Astrocyte (in vitro differentiated cells and primary cell): ENCODE measurements at regions not wholly inside any gene's neighbourhood (a gene's known extent, or its start where the extent isn't known, plus 50 kb on each side); places are given as distances from the start of the nearest gene placed in this dataset.
A peak's percentile ranks its signal among the peaks of the same experiment; 100 is the strongest.

Source experiments
- DNase-seq: peaks from one replicate; pipeline ENCODE4 v3.0.0-alpha.2; 2010; ENCODE audit warnings: low read depth
- FAIRE-seq: peaks from 2 replicates; lab custom pipeline; 2011; peaks lifted over from hg19 to GRCh38; lab: Jason Lieb, UNC
- H2AFZ ChIP-seq: 2 replicates; pipeline ENCODE4 v1.6.0; 2012; ENCODE audit warnings: low read depth, low read length, inconsistent platforms
- H3K27ac ChIP-seq: 2 replicates; pipeline ENCODE4 v1.5.1; 2011; ENCODE audit warnings: low read depth, low read length, inconsistent platforms
- H3K27me3 ChIP-seq: 2 replicates; pipeline ENCODE4 v1.6.0; 2011; ENCODE audit warnings: low read length, inconsistent platforms; ENCODE audit not compliant: insufficient read depth
- H3K36me3 ChIP-seq: 2 replicates; pipeline ENCODE4 v1.5.1; 2011; ENCODE audit warnings: low read length, inconsistent platforms; ENCODE audit not compliant: insufficient read depth
- H3K4me1 ChIP-seq: 2 replicates; pipeline ENCODE4 v1.5.1; 2011; ENCODE audit warnings: low read length, inconsistent platforms; ENCODE audit not compliant: insufficient read depth
- H3K4me2 ChIP-seq: 2 replicates; pipeline ENCODE4 v1.6.0; 2012; ENCODE audit warnings: low read length, inconsistent platforms
- H3K4me3 ChIP-seq: 2 replicates; pipeline ENCODE4 v1.5.1; 2011; ENCODE audit warnings: low read depth, mild to moderate bottlenecking, low read length, inconsistent platforms; ENCODE audit not compliant: insufficient read depth
- H3K79me2 ChIP-seq: 2 replicates; pipeline ENCODE4 v1.6.0; 2012; ENCODE audit warnings: mild to moderate bottlenecking, low read length, inconsistent platforms; ENCODE audit not compliant: insufficient read depth
- H3K9ac ChIP-seq: 2 replicates; pipeline ENCODE4 v1.6.0; 2012; ENCODE audit warnings: mild to moderate bottlenecking, low read length, inconsistent platforms
- H3K9me3 ChIP-seq: 2 replicates; pipeline ENCODE4 v1.5.1; 2012; ENCODE audit warnings: low read depth, mild to moderate bottlenecking, low read length, inconsistent platforms; ENCODE audit not compliant: insufficient read depth
- H4K20me1 ChIP-seq: 2 replicates; pipeline ENCODE4 v1.6.0; 2012; ENCODE audit warnings: low read length, inconsistent platforms; ENCODE audit not compliant: insufficient read depth
- H3K27ac Mint-ChIP-seq: one replicate; pipeline ENCODE4 v1.8.0; 2021; ENCODE audit warnings: mild to moderate bottlenecking, mixed read lengths; ENCODE audit not compliant: unreplicated experiment
- H3K27me3 Mint-ChIP-seq: one replicate; pipeline ENCODE4 v1.8.0; 2021; ENCODE audit warnings: low read depth, mixed read lengths; ENCODE audit not compliant: unreplicated experiment
- H3K36me3 Mint-ChIP-seq: one replicate; pipeline ENCODE4 v1.8.0; 2021; ENCODE audit warnings: low read depth, mixed read lengths; ENCODE audit not compliant: unreplicated experiment
- H3K4me1 Mint-ChIP-seq: one replicate; pipeline ENCODE4 v1.8.0; 2021; ENCODE audit warnings: low read depth, mixed read lengths; ENCODE audit not compliant: unreplicated experiment
- H3K4me3 Mint-ChIP-seq: one replicate; pipeline ENCODE4 v1.8.0; 2021; ENCODE audit warnings: mild to moderate bottlenecking, moderate library complexity, mixed read lengths; ENCODE audit not compliant: unreplicated experiment
- H3K9me3 Mint-ChIP-seq: one replicate; pipeline ENCODE4 v1.8.0; 2021; ENCODE audit warnings: mild to moderate bottlenecking, mixed read lengths; ENCODE audit not compliant: unreplicated experiment
- EZH2 ChIP-seq: IDR thresholded peaks from 2 replicates; pipeline ENCODE4 v1.6.1; 2012; ENCODE audit warnings: mild to moderate bottlenecking, low read length, inconsistent platforms; ENCODE audit not compliant: insufficient read depth
- TF ChIP-seq, protein P1 (sequence below): IDR thresholded peaks from 2 replicates; pipeline ENCODE4 v1.5.1; 2011; ENCODE audit warnings: low read depth, mild to moderate bottlenecking, inconsistent platforms, low read length, moderate library complexity; ENCODE audit not compliant: insufficient read depth

DNA sequence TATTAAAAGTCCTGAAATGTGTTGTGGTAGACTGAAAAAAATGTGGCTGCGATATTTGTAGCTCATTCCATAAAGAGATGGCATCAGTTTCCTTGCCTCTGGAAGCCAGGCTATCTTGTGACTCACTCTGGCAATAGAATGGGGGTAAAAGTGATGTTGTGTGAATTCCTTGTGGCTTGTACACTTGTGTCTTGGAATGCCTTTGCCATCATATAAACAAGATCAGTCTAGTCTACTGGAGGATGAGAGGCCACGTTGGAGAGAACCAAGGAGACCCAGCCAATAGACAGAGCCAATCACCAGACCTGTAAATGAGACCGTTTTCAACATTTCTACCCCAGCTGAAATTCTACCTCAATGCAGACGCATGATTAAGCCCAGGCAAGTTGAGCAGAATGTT is 254.1 kb downstream of the TRIB2 start:
- no peaks in the 10 kb centered on the region for H4K20me1 ChIP-seq
- no peaks in the 10 kb centered on the region for H3K79me2 ChIP-seq
- H3K27me3 ChIP-seq, result no peaks in the 10 kb centered on the region
- H3K4me3 Mint-ChIP-seq, result no peak overlapping the region
- H3K9me3 Mint-ChIP-seq, result no peaks in the 10 kb centered on the region
- no peaks in the 10 kb centered on the region for H3K36me3 ChIP-seq
- no peak overlapping the region for H3K4me2 ChIP-seq
- no peaks in the 10 kb centered on the region for H3K27me3 Mint-ChIP-seq
- no peak overlapping the region for H3K4me3 ChIP-seq
- no peaks in the 10 kb centered on the region for H3K36me3 Mint-ChIP-seq
- H3K9ac ChIP-seq, result no peak overlapping the region
- H3K27ac ChIP-seq, result no peak overlapping the region
- no peaks in the 10 kb centered on the region for H3K9me3 ChIP-seq
- TF ChIP-seq, protein P1, sequence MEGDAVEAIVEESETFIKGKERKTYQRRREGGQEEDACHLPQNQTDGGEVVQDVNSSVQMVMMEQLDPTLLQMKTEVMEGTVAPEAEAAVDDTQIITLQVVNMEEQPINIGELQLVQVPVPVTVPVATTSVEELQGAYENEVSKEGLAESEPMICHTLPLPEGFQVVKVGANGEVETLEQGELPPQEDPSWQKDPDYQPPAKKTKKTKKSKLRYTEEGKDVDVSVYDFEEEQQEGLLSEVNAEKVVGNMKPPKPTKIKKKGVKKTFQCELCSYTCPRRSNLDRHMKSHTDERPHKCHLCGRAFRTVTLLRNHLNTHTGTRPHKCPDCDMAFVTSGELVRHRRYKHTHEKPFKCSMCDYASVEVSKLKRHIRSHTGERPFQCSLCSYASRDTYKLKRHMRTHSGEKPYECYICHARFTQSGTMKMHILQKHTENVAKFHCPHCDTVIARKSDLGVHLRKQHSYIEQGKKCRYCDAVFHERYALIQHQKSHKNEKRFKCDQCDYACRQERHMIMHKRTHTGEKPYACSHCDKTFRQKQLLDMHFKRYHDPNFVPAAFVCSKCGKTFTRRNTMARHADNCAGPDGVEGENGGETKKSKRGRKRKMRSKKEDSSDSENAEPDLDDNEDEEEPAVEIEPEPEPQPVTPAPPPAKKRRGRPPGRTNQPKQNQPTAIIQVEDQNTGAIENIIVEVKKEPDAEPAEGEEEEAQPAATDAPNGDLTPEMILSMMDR, result no peak
- no peak for TF ChIP-seq EZH2
- H3K4me1 ChIP-seq, result peaks cover 5% of the 10 kb centered on the region
- DNase-seq (peak; percentile 91), FAIRE-seq (peak; percentile 96)
- H2AFZ ChIP-seq, result no peak overlapping the region
- peak overlapping the region; percentile 93 for H3K27ac Mint-ChIP-seq
- peaks cover 26% of the 10 kb centered on the region for H3K4me1 Mint-ChIP-seq

DNA sequence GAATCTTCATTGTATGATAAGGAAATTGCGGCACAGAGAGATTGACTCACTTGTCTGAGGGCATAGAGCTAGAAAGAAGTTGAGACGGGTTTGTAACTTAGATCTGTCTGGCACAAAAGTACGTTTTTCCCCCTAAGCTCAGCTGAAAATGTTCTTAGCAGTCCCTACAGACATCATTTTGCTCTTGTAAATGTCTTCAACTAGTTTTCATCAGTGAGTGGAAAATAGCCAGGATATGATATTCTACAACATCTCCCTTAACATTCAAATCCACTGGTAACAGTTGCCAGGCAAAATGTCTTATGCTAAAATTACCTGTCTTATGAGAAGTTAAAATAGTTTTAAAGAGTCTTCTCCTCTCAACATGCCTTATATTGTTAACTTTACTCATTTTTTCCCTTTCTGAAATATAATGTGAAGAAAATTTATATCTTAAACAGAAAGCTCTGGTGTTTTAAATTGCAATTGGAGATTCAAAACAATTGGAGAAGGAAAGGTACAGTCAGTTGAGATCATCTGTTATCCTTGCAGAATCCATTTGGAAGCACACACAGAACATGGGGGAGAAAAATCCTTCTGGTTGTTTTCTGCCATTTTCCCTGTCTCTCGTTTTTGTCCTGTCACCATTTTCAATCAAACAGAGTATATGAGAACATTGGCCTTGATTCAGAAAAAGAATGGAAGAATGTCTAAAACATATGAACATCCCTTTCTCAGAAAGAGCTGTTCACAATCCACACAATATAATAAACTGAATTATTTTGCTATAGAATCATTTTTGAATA is 255.0 kb downstream of the TRIB2 start:
- no peak for DNase-seq
- H3K36me3 Mint-ChIP-seq, result no peaks in the 10 kb centered on the region
- H3K4me3 Mint-ChIP-seq, result no peak overlapping the region
- H3K27me3 Mint-ChIP-seq, result no peaks in the 10 kb centered on the region
- no peaks in the 10 kb centered on the region for H3K9me3 ChIP-seq
- no peak overlapping the region for H3K27ac ChIP-seq
- no peaks in the 10 kb centered on the region for H4K20me1 ChIP-seq
- peaks cover 4% of the 10 kb centered on the region for H3K4me1 ChIP-seq
- peak overlapping the region; percentile 93 for H3K27ac Mint-ChIP-seq
- no peak overlapping the region for H3K9ac ChIP-seq
- no peaks in the 10 kb centered on the region for H3K27me3 ChIP-seq
- peak; percentile 47 for FAIRE-seq
- H2AFZ ChIP-seq, result no peak overlapping the region
- no peaks in the 10 kb centered on the region for H3K36me3 ChIP-seq
- no peak overlapping the region for H3K4me2 ChIP-seq
- no peak for TF ChIP-seq EZH2
- TF ChIP-seq, protein P1, result no peak
- H3K4me3 ChIP-seq, result no peak overlapping the region
- H3K4me1 Mint-ChIP-seq, result peaks cover 23% of the 10 kb centered on the region
- no peaks in the 10 kb centered on the region for H3K9me3 Mint-ChIP-seq
- H3K79me2 ChIP-seq, result no peaks in the 10 kb centered on the region
